ENCODE measurements at regions not wholly inside any gene's neighbourhood (a gene's known extent, or its start where the extent isn't known, plus 50 kb on each side); places are given as distances from the start of the nearest gene placed in this dataset.
"Not testable (repeated sequence)": the region's sequence is repeated elsewhere in the genome, so short reads cannot be mapped to it uniquely, and the experiment has no call there.

DNA sequence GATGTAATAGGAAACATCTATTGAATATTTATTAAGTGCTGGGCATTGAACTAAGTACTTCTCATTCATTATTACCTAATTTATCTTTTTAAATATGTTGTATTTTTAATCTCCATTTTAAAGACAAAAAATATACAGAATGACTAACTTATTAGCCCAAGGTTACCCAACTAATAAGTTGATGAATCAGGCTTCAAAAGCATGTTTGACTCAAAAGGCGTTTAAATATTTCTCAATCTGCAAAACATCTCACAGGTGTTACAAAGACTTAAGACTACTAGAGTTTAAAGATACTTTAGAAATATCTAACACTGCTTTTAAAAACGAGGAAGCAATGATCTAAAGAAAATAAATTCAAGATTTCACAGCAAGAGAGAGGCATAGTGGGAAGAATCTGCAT lies 457.4 kb upstream of the DCN start:
- no peak for DNase-seq

DNA sequence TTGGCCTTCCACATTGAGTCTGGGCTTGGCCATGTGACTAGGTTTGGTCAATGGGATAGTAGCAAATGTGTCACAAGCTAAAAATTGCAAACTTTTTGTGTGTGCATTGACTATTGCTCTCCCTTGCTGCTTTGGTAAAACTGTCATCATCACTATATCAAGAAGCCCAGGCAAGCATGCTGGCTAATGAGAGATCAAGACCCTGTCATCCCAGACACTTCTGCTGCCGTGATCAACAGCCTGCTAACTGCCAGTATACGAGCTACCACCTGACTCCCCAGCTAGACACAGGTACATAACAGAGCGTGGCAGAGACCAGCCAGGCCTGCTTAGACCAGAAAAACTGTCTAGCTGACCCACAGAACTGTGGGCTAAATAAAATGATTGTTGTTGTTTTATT lies 456.7 kb upstream of the DCN start:
- no peak for DNase-seq

DNA sequence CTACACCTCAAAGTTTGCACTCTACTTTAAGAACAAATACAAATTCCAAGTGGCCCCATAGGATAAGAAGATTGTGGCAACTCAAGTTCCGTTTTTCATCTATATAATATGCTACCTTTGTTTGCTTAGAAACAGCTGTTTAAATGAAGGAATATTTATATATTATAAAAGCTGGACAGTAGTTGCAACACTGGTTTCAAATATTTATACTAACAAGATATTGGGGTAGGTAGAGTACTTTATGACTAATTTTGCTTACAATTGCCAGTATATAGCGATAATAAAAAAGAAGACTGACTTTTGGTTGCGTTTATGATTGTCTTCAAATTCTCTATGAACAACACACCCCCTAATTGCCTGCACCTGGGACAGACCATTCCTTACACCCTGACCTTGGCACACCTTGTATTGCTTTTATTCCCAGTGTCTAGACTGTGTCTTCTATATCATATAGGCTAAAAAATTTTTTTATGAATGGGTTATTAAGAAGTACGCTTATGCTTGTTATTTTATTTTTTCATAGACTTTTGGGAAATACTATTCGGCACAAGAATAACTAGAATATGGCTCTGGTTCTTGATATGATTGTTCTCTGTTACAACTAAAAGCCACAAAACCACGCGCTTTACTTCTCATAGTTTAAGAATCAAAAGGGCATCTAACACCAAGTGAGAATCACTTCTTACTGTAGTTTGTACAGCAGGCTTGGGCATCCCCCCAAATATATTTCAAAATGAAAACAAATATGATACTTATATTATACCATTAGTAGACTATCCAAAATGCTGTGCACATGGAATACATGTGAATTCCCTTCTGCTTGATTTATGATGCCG lies 455.4 kb upstream of the DCN start:
- no peak for DNase-seq

DNA sequence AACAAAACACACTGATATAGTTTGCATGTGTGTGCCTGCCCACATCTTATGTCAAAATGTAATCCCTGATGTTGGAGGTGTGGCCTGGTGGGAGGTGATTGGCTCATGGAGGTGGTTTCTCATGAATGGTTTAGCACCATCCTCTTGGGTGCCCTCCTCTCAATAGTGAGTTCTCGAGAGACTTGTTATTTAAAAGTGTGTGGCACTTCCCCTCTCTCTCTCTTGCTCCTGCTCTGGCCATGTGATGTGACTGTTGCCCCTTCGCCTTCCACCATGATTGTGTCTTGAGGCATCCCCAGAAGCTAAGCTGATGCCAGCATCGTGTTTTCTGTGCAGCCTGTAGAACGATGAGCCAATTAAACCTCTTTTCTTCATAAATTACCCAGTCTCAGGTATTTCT lies 454.1 kb upstream of the DCN start:
- DNase-seq: no peak

DNA sequence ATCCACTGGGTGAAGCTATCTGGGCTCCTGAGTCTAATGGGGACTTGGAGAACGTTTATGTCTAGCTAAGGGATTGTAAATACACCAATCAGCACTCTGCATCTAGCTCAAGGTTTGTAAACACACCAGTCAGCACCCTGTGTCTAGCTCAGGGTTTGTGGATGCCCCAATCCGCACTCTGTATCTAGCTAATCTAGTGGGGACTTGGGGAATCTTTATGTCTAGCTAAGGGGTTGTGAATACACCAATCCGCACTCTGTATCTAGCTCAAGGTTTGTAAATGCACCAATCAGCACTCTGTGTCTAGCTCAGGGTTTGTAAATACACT lies 451.7 kb upstream of the DCN start:
- not testable (repeated sequence) for DNase-seq

DNA sequence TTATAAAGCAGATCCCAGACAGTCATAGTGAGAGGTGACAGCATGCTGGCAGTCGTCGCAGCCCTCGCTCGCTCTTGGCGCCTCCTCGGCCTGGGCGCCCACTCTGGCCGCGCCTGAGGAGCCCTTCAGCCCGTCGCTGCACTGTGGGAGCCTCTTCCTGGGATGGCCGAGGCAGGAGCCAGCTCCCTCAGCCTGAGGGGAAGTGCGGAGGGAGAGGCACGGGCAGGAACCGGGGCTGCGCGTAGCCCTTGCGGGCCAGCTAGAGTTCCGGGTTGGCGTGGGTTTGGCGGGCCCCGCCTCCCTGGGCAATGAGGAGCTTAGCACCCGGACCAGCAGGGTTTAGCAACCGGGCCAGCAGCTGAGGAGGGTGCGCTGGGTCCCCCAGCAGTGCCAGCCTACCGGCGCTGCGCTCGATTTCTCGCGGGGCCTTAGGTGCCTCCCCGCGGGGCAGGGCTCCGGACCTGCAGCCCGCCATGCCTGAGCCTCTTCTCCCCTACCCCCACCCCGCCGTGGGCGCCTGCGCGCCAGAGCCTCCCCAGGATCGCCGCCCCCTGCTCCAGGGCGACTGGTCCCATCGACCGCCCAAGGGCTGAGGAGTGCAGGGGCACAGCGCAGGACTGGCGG lies 451.2 kb upstream of the DCN start:
- DNase-seq: no peak

DNA sequence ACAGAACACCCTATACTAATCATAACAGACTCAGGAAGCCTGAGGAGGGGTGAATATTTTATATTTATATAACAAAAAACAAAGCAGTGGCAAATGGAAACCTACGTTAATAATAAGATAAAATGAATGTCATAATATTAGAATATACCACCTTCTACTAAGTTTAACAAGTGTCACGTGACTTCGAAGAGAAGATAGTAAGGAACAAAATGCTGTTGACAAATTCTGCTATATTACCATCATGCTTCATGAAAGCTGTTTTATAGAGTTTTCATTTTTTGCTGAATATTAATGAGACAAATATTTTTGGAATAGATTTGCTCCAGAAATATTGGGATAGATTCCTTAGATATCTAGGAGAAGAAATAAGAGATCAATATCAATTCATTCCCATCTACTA lies 450.6 kb upstream of the DCN start:
- DNase-seq: no peak

DNA sequence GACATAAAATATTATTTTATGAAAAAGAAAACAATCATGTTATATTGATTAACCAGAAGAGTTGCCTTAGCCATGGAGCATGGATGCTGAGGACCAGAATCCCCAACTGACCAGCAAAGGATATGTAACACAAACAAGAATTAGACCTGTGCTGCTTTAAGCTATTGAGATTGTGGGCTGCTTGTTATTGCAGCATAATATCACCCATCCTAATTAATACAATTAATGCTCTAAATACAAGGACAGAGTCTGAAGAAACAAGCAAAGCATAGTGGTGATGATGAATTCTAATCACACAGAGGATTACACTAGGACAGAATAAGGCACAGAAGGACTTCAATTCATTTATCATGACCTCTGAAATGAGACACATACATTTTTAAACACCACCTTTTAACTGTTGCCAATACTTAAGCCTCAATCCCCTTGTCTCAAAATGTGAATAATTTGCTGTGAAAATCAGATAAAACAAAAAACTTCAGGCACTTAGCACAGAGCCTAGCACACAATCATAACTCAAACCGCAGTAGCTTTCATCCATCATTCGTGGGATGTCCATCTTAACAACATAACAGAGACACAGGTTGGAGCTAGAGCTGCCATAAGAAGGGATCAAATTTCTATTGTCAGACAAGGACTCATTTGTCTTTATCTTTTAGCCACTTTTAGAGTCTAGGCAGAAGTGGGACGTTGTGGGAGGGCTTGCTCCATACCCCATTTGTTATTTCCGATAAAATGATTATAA lies 449.6 kb upstream of the DCN start:
- DNase-seq: no peak

DNA sequence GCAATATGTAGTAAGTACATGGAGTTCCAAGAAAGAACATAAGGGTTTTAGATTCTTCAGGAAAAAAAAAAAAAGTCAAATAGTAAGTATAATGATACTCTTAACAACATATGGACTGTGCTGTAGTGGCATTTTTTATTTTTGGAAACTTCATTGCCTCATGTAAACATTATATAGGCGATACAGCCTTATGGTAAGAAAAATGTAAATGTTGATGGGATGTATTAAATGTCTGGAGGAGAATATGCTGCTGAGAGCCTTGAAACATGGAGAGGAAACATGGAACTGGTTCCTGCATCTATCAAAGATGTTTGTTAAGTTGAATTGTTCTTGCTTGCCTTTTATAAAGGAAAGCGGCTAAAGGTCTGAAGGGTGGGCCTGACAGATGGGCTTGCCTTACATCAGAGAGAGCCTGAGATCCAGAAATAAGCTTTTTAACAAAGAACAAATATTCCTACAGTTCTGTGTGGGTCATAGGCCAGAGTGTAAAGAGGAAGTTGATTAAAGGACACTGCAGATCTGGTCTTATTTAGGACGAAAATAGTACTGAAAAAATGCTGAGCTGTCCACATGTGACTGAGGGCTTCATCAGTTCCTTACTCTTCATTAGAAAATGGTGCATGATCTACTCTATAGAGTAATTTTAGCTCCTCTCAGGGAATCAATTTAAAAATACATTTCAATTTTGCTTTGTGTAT lies 448.1 kb upstream of the DCN start:
- DNase-seq: no peak

DNA sequence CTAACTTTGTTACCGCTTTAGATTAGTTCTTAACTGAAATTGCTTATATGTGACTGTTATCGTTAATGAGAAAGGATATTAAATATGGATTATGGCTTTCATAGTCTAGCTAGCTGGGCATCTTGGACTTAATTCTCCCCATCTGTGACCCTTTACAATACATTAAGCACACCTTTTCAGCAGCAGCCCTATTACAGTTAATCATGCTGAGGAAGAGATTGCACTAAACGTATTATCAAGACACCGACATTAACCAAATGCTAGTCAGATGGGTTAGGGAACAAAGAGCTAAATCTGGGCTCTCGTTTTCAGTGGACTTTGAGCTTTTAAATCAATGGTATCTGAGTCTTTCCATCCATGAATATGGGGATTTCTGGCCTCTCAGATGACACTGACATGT lies 447.5 kb upstream of the DCN start:
- no peak for DNase-seq

DNA sequence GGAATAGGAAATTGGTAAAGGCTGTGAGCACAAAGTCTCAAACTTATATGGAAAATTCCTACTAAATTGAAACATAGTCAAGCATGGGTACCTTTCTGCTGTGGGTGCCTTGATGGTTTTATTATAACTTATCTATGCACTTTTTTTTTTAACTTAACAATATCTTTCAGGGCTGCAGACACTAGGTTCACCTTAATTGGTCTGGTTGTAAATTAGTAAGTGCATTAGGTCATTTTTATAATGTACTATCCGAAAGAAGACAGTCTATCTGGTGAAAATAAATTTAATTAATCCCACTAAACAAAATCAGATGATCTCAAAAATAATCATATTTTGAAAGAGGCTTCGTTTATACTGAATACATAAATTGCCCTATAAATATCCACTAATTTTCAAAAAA lies 446.8 kb upstream of the DCN start:
- no peak for DNase-seq

DNA sequence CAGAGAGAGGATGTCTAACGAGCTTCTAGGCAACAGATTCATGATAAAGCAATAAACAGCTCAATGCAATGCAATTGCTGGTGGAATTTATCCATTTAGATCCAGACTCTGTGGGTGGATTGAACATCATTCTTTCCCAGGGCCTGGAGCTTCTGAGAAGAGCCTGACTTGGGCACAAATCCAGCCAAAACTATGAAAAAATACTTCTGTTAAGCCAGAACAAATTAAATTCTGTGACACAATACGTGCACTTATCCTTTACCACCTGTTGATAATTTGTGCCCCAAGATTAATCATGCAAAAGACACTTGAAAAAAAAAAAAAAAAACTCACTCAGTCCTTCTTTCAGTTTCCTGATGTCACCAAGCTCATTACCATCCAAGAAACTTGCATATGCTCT lies 446.0 kb upstream of the DCN start:
- no peak for DNase-seq

DNA sequence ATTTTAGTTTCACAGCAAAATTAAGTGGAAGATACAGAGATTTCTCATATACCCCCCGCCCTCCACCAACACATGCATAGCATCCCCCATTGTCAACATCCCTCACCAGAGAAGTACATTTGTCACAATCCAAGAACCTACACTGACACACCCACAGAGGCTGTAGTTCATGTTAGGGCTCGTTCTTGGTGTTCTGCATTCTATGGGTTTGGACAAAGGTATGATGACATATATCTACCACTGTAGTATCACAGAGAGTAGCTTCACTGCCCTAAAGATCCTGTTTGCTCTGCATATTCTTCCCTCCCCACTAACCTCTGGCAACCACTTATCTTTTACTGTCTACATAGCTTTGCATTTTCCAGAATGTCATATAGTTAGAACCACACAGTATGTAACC lies 444.6 kb upstream of the DCN start:
- DNase-seq: no peak

DNA sequence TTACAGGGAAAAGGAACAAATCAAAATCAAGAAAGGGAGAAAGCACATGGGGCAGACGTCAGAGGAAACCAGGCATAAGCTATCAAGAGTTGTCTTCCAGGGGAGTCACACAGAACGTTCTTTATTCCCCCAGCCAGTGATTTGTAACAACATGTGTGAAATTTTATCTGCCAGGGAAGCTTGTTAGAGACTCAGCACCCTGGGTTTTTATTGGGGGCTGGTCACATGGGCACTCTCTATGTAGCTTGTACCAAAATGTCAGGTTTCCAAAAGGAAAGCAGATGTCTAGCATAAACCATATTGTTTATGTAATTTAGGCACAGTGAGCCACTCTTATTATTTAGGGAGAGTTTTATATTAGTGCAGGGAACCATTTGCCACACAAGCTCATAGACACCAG lies 440.4 kb upstream of the DCN start:
- no peak for DNase-seq

DNA sequence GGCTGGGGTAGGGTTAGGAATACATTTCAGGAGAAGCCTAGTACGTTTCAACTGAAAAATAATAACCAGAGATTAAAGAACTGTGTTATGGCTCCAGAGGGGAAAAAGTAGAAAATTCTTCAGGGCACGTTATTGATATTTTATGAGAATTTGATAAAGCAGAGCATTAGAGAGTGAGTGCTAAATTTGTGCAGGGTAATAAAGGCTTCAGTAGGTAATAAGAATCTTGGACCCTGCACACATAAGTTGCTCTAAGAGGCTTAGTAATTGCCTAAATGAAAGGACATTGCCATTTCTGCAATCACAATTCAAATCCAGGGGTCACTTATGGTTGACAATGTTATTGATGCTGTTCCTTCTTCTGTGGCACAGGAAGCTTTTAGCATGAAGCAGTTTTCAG lies 439.4 kb upstream of the DCN start:
- DNase-seq: no peak

DNA sequence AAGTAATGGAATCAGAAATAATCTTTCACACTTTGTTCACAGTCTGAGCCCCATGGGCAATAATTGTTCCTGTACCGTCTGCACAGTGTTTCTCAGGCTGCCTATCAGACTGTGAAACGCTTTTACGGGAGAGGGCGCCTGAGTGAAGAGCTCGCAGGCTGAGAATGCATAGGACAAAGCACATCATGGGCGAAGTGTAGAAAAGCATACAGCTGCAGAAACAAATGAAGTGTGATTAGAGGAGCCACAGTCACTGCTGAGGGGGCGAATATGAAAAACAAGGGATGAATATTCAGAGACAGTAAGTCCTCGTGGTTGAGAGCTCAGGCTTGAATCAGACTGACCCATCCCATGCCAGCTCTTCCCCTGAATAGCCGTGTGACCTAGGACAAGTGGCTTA lies 438.4 kb upstream of the DCN start:
- DNase-seq: no peak

DNA sequence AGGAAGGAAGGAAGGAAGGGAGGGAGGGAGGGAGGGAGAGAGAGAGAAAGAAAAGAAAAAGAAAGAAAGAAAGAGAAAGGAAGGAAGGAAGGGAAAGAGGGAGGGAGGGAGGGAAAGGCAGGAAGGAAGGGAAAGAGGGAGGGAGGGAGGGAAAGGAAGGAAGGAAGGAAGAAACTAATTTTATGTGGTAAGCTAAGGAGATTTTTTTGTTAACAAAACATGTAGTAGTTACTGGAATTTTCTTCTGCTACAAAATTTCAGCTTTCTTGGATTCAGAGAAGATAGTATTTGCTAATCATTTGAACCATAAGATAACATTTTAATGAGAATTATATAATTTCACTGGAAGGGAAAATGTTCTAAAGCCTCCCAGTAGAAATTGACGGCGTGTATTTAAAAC lies 437.8 kb upstream of the DCN start:
- DNase-seq: no peak

DNA sequence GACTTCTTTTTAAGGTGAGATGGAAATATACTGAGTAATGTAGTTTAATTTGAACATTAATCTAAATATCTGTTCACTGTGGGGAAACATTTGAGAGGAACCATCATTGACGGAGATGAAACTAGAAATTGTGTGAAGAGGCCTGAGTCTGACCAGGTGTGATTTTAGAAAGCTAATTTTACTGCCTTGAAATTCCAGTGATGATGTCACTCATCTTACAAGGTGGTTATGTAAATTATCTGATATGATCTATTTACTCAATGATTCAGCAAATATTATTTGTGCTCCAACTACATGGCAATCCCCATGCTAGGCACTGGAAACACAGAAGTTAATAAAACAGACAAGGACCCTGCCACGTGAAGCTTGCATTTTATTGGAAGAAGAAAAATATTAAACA lies 435.7 kb upstream of the DCN start:
- no peak for DNase-seq

DNA sequence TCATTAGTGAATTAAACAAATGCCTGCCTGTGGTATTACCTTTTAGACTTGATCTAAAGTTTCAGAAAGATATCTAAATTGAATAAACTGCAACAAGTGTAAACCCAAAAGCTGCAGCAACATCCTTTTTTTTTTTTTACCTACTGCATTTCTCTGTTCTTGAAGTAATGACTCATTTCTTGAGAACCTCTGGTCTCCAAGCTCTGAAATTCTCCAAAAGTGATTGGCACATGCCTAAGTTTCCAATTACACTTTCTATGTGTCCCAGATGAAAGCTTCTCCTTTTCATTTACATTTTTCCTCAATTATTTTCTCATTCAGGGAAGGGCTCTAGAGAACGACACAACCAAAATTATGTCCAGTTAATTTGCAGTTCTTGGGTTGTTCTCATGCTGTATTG lies 435.2 kb upstream of the DCN start:
- no peak for DNase-seq

DNA sequence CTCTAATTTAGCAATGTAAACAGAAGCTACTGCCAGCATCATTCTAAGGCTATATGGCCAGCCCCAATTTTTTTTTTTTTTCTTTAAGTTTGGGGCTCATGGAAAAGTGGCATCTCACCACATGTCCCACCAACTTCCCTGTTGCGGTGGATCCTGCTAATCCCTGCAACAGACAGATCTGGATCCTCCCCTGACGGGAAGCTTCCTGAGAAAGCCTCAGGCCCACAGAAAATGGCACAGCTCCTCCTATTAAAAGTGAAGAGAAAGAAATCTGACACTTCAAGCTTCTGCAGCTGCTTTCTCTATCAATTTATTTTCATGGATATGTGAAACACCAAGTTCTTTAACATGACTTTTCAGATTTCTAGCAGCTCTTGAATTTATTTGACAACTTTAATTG lies 433.8 kb upstream of the DCN start:
- DNase-seq: no peak

DNA sequence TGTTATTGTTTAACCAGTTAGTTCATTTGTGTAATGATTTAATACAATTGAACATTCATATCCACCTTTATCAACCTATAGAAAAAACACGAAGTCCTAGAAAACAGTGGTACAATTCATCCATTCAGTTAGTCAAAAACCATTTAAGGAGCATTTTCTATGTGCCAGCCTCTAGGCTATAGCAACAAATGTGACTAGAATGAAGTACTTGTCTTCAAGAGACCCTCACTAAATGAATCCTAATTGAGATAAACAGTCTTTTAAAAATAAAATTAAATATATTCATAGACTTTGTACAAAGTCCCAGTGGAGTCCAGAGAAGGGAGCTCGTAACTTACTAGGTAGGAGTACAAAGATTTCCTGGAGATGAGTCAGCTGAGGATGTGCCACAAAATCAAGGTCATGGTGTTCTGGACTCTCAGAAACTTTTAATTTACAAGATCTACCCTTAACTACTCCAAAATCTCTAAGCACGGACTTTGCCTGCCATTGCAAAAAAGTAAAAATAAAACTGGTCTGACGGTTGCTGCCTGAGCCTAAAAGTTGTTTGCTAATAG lies 430.7 kb upstream of the DCN start:
- no peak for DNase-seq

DNA sequence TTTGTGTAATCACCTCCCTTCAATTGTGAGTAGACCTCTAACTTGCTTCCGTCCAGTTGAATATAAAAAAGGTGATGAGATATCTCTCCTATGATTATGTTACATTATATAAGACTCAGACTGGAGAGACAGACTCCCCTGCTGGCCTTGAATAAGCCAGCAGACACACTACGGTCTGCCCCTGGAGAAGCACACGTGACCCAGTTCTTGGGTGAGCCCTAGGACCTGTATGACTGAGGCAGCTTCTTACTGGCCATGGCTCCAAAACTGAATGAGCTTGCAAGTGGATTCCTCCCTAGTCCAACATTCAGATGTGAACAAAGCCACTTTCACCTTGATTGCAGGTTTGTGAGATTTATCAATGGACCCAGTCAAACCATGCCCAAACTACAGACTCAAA lies 427.9 kb upstream of the DCN start:
- DNase-seq: no peak

DNA sequence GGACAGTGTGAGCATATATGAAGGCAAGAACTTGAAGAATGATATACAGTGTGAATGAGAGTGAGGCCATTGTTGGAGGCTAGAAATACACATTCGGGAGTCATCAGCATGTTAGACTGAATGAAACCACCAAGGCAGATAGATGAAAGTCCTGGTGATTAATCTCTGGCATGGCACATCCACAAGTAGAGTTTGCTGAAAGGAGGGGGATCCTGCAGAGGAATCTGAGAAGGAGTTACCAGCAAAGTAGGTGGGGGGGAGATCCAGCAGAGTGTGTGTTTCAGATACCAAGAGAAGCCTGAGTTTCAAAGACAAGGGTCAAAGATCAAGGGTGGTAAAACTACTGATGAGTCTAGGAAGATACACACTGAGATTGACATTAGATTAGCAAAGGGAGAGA lies 426.7 kb upstream of the DCN start:
- DNase-seq: no peak

DNA sequence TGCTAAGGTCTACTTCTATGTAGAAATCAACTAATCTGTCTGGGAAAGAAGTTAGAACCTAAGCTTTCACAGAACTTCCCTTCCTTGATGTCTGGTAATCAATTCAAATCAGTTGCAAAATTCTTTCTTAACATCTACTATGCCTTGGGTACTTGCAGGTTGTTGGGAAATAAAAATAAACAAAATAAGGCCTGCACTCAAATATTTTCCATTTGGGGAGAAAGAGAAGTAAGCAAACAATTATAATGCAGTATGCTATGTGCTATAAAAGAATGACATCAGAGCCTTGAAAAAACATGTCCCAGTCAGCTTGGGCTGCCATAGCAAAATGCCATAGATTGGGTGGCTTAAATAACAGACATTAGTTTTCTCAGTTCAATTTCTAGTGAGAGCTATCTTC lies 425.9 kb upstream of the DCN start:
- DNase-seq: no peak

All from activated CD8-positive, alpha-beta memory T cell treated with anti-CD3 and anti-CD28 coated beads, Interleukin-2, amount 50 U/mL, for 48 hours (primary cell).